ENCODE measurements at regions not wholly inside any gene's neighbourhood (a gene's known extent, or its start where the extent isn't known, plus 50 kb on each side); places are given as distances from the start of the nearest gene placed in this dataset.

GRCh38 chr9:95784318-95784717 is 91.2 kb upstream of the ERCC6L2 start:
- no peak overlapping the region for H3K4me3 ChIP-seq (replicated peaks in 1 of 3; ENCODE audit: insufficient read depth in 1 of 3, low read depth in 2 of 3, low read length in 3 of 3)
- no peak overlapping the region for H3K4me2 ChIP-seq (ENCODE audit: low read depth, low read length)
- ChIA-PET POLR2A (no interaction called here), CTCF (ENCODE audit: low intra/inter-chr PET ratio, low total read pairs) (no interaction called here)
- FAIRE-seq = no peak
- ATAC-seq = no peak
- no peak overlapping the region for H2AFZ ChIP-seq (ENCODE audit: low read length)
- H3K4me1 ChIP-seq (ENCODE audit: insufficient read depth, low read length) = peaks cover 44% of the 10 kb centered on the region
- H3K36me3 ChIP-seq (replicated peaks in 1 of 2; ENCODE audit: control insufficient read depth in 1 of 2, insufficient read depth in 2 of 2, low read length in 2 of 2) = no peaks in the 10 kb centered on the region
- TF ChIP-seq TARDBP (CRISPR knock-in tag; IDR thresholded peaks at IDR 0.05) = no peak
- 0 out of 2 replicates have a peak, but pooled peaks have one; percentile 12 for TF ChIP-seq ZBTB33 (CRISPR knock-in tag; IDR thresholded peaks at IDR 0.05)
- no peak for TF ChIP-seq ZC3H4 (CRISPR knock-in tag; IDR thresholded peaks at IDR 0.05; ENCODE audit: borderline replicate concordance)
- no peak for TF ChIP-seq ZNF468 (CRISPR knock-in tag; IDR thresholded peaks at IDR 0.05)
- no peak for TF ChIP-seq ZNF749 (CRISPR knock-in tag; IDR thresholded peaks at IDR 0.05; ENCODE audit: borderline replicate concordance)
- TF ChIP-seq DBP (CRISPR knock-in tag; IDR thresholded peaks at IDR 0.05; ENCODE audit: not compliant biosample characterization) = no peak
- TF ChIP-seq SAFB2 (CRISPR knock-in tag; IDR thresholded peaks at IDR 0.05; ENCODE audit: borderline replicate concordance, low read depth) = no peak
- TF ChIP-seq ZNF652 (CRISPR knock-in tag; IDR thresholded peaks at IDR 0.05; ENCODE audit: borderline replicate concordance, low read depth) = no peak
- in situ Hi-C loops (cut with HindIII; ENCODE audit: extremely low pct_ligation_motif_present, low pct_unique_long_range_greater_than_20kb) (no loop called here), intact Hi-C loops (cut with micrococcal nuclease; ENCODE audit: unreplicated experiment) (no loop called here)
- H3K27ac ChIP-seq (ENCODE audit: extremely low read length, insufficient read depth, low read length) = no peak overlapping the region
- WGBS (ENCODE audit: low lambda C conversion rate) = 93% methylated on average over 11 of the region's 31 CpGs
- H4K20me1 ChIP-seq (ENCODE audit: insufficient read depth, low read length) = no peaks in the 10 kb centered on the region
- H3K79me2 ChIP-seq (ENCODE audit: insufficient read depth, low read length) = no peaks in the 10 kb centered on the region
- no TSS peak for BruUV-seq (replicated peaks)
- no peak overlapping the region for H3K9ac ChIP-seq (ENCODE audit: insufficient read depth, low read depth, low read length)
- H3K27me3 ChIP-seq (ENCODE audit: control insufficient read depth in 1 of 2, insufficient read depth in 2 of 2, low read length in 2 of 2) = peaks cover 0 to 6% of the 10 kb centered on the region in 2 experiments; a peak in 3 of 5 replicates
- no peak for DNase-seq (ENCODE audit: low spot score)
- no peaks in the 10 kb centered on the region for H3K9me3 ChIP-seq (ENCODE audit: low read length)

Data from HepG2 (cell line).